H1 (cell line): ENCODE measurements at regions not wholly inside any gene's neighbourhood (a gene's known extent, or its start where the extent isn't known, plus 50 kb on each side); places are given as distances from the start of the nearest gene placed in this dataset.

Experiments
- CTCF ChIA-PET: fragments of 300-600 bp; sonication (Branson Sonifier 250); formaldehyde crosslinking; loops from one replicate; lab custom pipeline; 2021; ENCODE audit not compliant: partially characterized antibody; lab: Charles Lee
- POLR2A ChIA-PET: fragments of 300-600 bp; sonication (Branson Sonifier 250); formaldehyde crosslinking; loops from one replicate; lab custom pipeline; 2021; ENCODE audit warnings: inconsistent platforms; ENCODE audit not compliant: partially characterized antibody; lab: Charles Lee
- DNase-seq, 2 experiments: peaks; one replicate each; pipeline versions ENCODE4 v3.0.0 to v3.0.0-alpha.2; 2010 to 2022; ENCODE audit warnings: low spot score in 2 of 2, low read depth in 1 of 2, mixed read lengths in 1 of 2
- FAIRE-seq: peaks from 2 replicates; lab custom pipeline; 2011; peaks lifted over from hg19 to GRCh38; lab: Jason Lieb, UNC
- H2AFZ ChIP-seq: 2 replicates; pipeline ENCODE4 v1.8.1; 2012; ENCODE audit warnings: low read length, inconsistent platforms
- H2AK5ac ChIP-seq: 2 replicates; pipeline ENCODE4 v1.6.1; 2013; ENCODE audit warnings: low read depth, low read length
- H2BK120ac ChIP-seq: replicated peaks from 2 replicates; pipeline ENCODE3; 2013; ENCODE audit warnings: low read depth, low read length, inconsistent platforms
- H2BK12ac ChIP-seq: 2 replicates; pipeline ENCODE4 v1.6.1; 2013; ENCODE audit warnings: low read depth, low read length
- H2BK15ac ChIP-seq: 2 replicates; pipeline ENCODE4 v1.6.1; 2013; ENCODE audit warnings: low read length
- H2BK20ac ChIP-seq: 2 replicates; pipeline ENCODE4 v1.6.1; 2013; ENCODE audit warnings: low read length
- H2BK5ac ChIP-seq: 2 replicates; pipeline ENCODE4 v1.6.1; 2013; ENCODE audit warnings: low read depth, low read length
- H3K14ac ChIP-seq: 2 replicates; pipeline ENCODE4 v1.6.1; 2013; ENCODE audit warnings: inconsistent platforms; ENCODE audit not compliant: insufficient read length
- H3K18ac ChIP-seq: 2 replicates; pipeline ENCODE4 v1.6.1; 2013; ENCODE audit warnings: low read length; ENCODE audit errors: extremely low read depth
- H3K23ac ChIP-seq: 2 replicates; pipeline ENCODE4 v1.6.1; 2013; ENCODE audit warnings: inconsistent platforms; ENCODE audit not compliant: insufficient read length
- H3K23me2 ChIP-seq: 2 replicates; pipeline ENCODE4 v1.6.1; 2013; ENCODE audit warnings: low read depth, low read length
- H3K27ac ChIP-seq: 2 replicates; pipeline ENCODE4 v1.6.1; 2011; ENCODE audit warnings: low read depth, low read length, inconsistent platforms
- H3K27me3 ChIP-seq, 4 experiments: replicated peaks in 1 of 4; 1 replicate in 1 of 4; 2 replicates in 3 of 4; pipeline versions ENCODE4 v1.6.1 to v1.8.1; 2011 to 2013; ENCODE audit warnings: low read length in 3 of 4, mild to moderate bottlenecking in 3 of 4, inconsistent platforms in 2 of 4, mixed read lengths in 2 of 4, moderate library complexity in 1 of 4; ENCODE audit not compliant: control insufficient read depth in 3 of 4, insufficient read depth in 3 of 4; ENCODE audit errors: extremely low read depth in 1 of 4
- H3K36me3 ChIP-seq, 4 experiments: 2 replicates each; pipeline versions ENCODE4 v1.6.1 to v1.8.1; 2011 to 2013; ENCODE audit warnings: mild to moderate bottlenecking in 4 of 4, low read length in 3 of 4, moderate library complexity in 2 of 4, control low read depth in 1 of 4, inconsistent platforms in 1 of 4; ENCODE audit not compliant: insufficient read depth in 4 of 4, control insufficient read depth in 2 of 4
- H3K4ac ChIP-seq: replicated peaks from 2 replicates; pipeline ENCODE3; 2013; ENCODE audit warnings: low read length, low read depth, mixed read lengths, inconsistent platforms; ENCODE audit not compliant: insufficient read length
- H3K4me1 ChIP-seq, 4 experiments: replicated peaks in 1 of 4; 1 replicate in 1 of 4; 2 replicates in 3 of 4; pipeline versions ENCODE4 v1.6.1 to v1.8.1; 2011 to 2013; ENCODE audit warnings: low read length in 3 of 4, inconsistent platforms in 2 of 4, mixed read lengths in 1 of 4; ENCODE audit not compliant: insufficient read depth in 4 of 4, control insufficient read depth in 3 of 4
- H3K4me2 ChIP-seq, 2 experiments: 2 replicates each; pipeline versions ENCODE4 v1.6.1 to v1.8.1; 2011 to 2013; ENCODE audit warnings: low read depth in 2 of 2, low read length in 2 of 2, control low read depth in 1 of 2, inconsistent platforms in 1 of 2, mild to moderate bottlenecking in 1 of 2; ENCODE audit not compliant: insufficient read depth in 1 of 2
- H3K4me3 ChIP-seq, 4 experiments: fragments of 200-600, 300-600 bp in 1 of 4; sonication (generic), shearing (Covaris generic), sonication (Bioruptor Twin) in 1 of 4; 2 replicates each; pipeline versions ENCODE4 v1.5.1 to v1.8.1; 2011 to 2016; ENCODE audit warnings: low read length in 4 of 4, low read depth in 3 of 4, control low read depth in 2 of 4, inconsistent platforms in 2 of 4, mild to moderate bottlenecking in 2 of 4, mixed read lengths in 1 of 4, moderate library complexity in 1 of 4; ENCODE audit not compliant: insufficient read depth in 2 of 4; ENCODE audit errors: extremely low read depth in 1 of 4
- H3K56ac ChIP-seq: replicated peaks from 2 replicates; pipeline ENCODE3; 2013; ENCODE audit warnings: low read depth, mild to moderate bottlenecking, mixed read lengths, low read length, inconsistent platforms; ENCODE audit not compliant: insufficient read length
- H3K79me1 ChIP-seq: 2 replicates; pipeline ENCODE4 v1.6.1; 2013; ENCODE audit warnings: low read depth, low read length, control low read depth
- H3K79me2 ChIP-seq, 2 experiments: 2 replicates each; pipeline versions ENCODE4 v1.6.1 to v1.8.1; 2012 to 2013; ENCODE audit warnings: low read length in 2 of 2, mild to moderate bottlenecking in 2 of 2, inconsistent platforms in 1 of 2; ENCODE audit not compliant: insufficient read depth in 2 of 2, control insufficient read depth in 1 of 2
- H3K9ac ChIP-seq, 4 experiments: replicated peaks in 1 of 4; 1 replicate in 1 of 4; 2 replicates in 3 of 4; pipeline versions ENCODE4 v1.6.1 to v1.8.1; 2011 to 2013; ENCODE audit warnings: low read depth in 3 of 4, low read length in 3 of 4, control low read depth in 2 of 4, mild to moderate bottlenecking in 2 of 4, moderate library complexity in 2 of 4, inconsistent platforms in 1 of 4; ENCODE audit errors: extremely low read depth in 1 of 4
- H3K9me3 ChIP-seq, 2 experiments: 2 replicates each; pipeline versions ENCODE4 v1.6.1 to v1.8.1; 2012 to 2013; ENCODE audit warnings: mild to moderate bottlenecking in 2 of 2, moderate library complexity in 2 of 2, control low read depth in 1 of 2, inconsistent platforms in 1 of 2, low read depth in 1 of 2, low read length in 1 of 2, mixed read lengths in 1 of 2; ENCODE audit not compliant: insufficient read depth in 2 of 2
- H4K20me1 ChIP-seq, 2 experiments: replicated peaks in 1 of 2; 2 replicates each; pipeline versions ENCODE3 to v1.8.1; 2011 to 2013; ENCODE audit warnings: inconsistent platforms in 2 of 2, low read length in 2 of 2, mild to moderate bottlenecking in 1 of 2; ENCODE audit not compliant: insufficient read depth in 2 of 2, control insufficient read depth in 1 of 2
- H4K5ac ChIP-seq: 2 replicates; pipeline ENCODE4 v1.6.1; 2013; ENCODE audit warnings: low read length, low read depth, mixed read lengths, inconsistent platforms; ENCODE audit not compliant: insufficient read length
- H4K8ac ChIP-seq: 2 replicates; pipeline ENCODE4 v1.8.0; 2013; ENCODE audit warnings: mild to moderate bottlenecking, moderate library complexity, low read length, inconsistent platforms; ENCODE audit not compliant: insufficient read depth; ENCODE audit errors: extremely low read depth
- H4K91ac ChIP-seq: replicated peaks from 2 replicates; pipeline ENCODE3; 2013; ENCODE audit warnings: low read length, mixed read lengths, inconsistent platforms; ENCODE audit not compliant: insufficient read length
- BACH1 ChIP-seq: IDR thresholded peaks from 2 replicates; pipeline ENCODE4 v1.6.1; 2012; ENCODE audit warnings: low read length, improper control_type of control experiment
- CHD1 ChIP-seq: IDR thresholded peaks from 2 replicates; pipeline ENCODE4 v1.6.1; 2012; ENCODE audit warnings: low read depth, low read length, improper control_type of control experiment
- CREB1 ChIP-seq: IDR thresholded peaks from 2 replicates; pipeline ENCODE4 v1.6.1; 2012; ENCODE audit warnings: inconsistent platforms
- SIN3A ChIP-seq, 2 experiments: IDR thresholded peaks in 1 of 2; conservative IDR thresholded peaks in 1 of 2; 2 replicates each; pipeline ENCODE4 v1.6.1; 2011 to 2012; ENCODE audit warnings: low read length in 2 of 2, improper control_type of control experiment in 1 of 2, low read depth in 1 of 2, mild to moderate bottlenecking in 1 of 2
- SIX5 ChIP-seq: IDR thresholded peaks from 2 replicates; pipeline ENCODE4 v1.6.1; 2011; ENCODE audit warnings: mild to moderate bottlenecking, low read depth, low read length
- SP2 ChIP-seq: IDR thresholded peaks from 2 replicates; pipeline ENCODE4 v1.6.1; 2012; ENCODE audit warnings: mild to moderate bottlenecking, low read length, inconsistent platforms
- SP4 ChIP-seq: IDR thresholded peaks from 2 replicates; pipeline ENCODE4 v1.6.1; 2012; ENCODE audit warnings: low read length, inconsistent platforms
- WGBS, 2 experiments: shearing (Covaris generic) in 1 of 2; methylation state at CpG; one replicate each; pipeline versions ENCODE4 v1.1.6 to v1.1.7; 2013 to 2015; ENCODE audit warnings: low lambda C conversion rate in 2 of 2, mixed read lengths in 2 of 2, inconsistent platforms in 1 of 2, low coverage in 1 of 2, missing lambda C conversion rate in 1 of 2; ENCODE audit not compliant: insufficient replicate concordance in 2 of 2, insufficient coverage in 1 of 2, insufficient read length in 1 of 2; ENCODE audit errors: extremely low coverage in 1 of 2, missing lambda C conversion rate in 1 of 2; 5-methylcytosine and 5-hydroxymethylcytosine counted together

DNA sequence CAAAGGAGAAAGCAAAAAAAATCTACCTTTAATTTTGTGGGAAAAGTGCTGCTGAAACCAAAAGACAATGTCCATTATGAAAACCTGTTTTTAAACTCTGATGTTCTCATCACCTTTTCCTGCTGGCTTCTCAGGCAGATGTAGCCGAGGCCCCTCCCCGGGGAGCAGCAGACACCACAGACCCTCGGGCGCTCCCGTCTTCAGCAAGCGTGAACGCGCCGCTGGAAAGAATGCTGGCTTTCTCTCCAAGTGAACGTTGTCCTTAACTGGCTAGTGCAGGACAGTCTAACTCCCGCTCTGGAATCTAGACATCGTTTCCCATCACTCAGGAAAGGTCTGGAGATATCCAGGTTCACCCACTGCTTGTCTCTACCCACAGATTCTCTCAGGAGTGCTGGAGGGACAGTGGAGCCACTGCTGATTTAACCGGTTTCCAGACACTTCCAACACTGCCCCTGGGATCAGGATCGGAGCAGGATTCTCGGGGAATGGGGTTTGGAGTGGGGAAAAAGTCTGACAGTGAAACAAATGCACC, 211.2 kb downstream of the RBFOX3 start:
- Histone ChIP-seq H3K4me2 (no peak overlapping the region; a peak in 1 of 4 replicates), H3K14ac (no peak overlapping the region), H2BK15ac (no peak overlapping the region), H2BK5ac (no peak overlapping the region), H3K9ac (no peak overlapping the region), H3K4ac (no peak overlapping the region), H3K23ac (no peak overlapping the region), H2AFZ (no peak overlapping the region), H3K4me3 (no peak overlapping the region), H3K79me2 (no peaks in the 10 kb centered on the region), H3K79me1 (no peaks in the 10 kb centered on the region), H2BK20ac (no peak overlapping the region), H3K23me2 (peaks cover 4% of the 10 kb centered on the region; the same call in 1 of the 2 replicates), H3K18ac (no peak overlapping the region), H2AK5ac (no peak overlapping the region), H2BK12ac (no peak overlapping the region), H4K20me1 (no peaks in the 10 kb centered on the region), H3K9me3 (no peaks in the 10 kb centered on the region), H3K4me1 (peaks cover 0 to 8% (median 5%) of the 10 kb centered on the region in 4 experiments; a peak in 6 of 7 replicates), H4K91ac (no peak overlapping the region), H3K27ac (no peak overlapping the region), H3K36me3 (no peaks in the 10 kb centered on the region), H4K8ac (no peak overlapping the region), H4K5ac (no peak overlapping the region), H3K27me3 (peaks cover 0 to 26% (median 15%) of the 10 kb centered on the region in 4 experiments; a peak in 6 of 7 replicates), H2BK120ac (no peak overlapping the region), H3K56ac (no peak overlapping the region)
- POLR2A ChIA-PET = no interaction called here
- 90% methylated on average over 15 of the region's 15 CpGs; no CpG with 5 or more reads in 1 of the 2 experiments for WGBS, 2 experiments
- no peak for TF ChIP-seq CREB1
- no peak for TF ChIP-seq SIX5
- TF ChIP-seq SP2 = no peak
- TF ChIP-seq SP4 = no peak
- no peak for TF ChIP-seq SIN3A (conservative IDR thresholded peaks at IDR 0.05 in 1 of 2, IDR thresholded peaks at IDR 0.05 in 1 of 2; ENCODE audit: low read depth in 1 of 2, low read length in 2 of 2)
- TF ChIP-seq BACH1 = no peak
- TF ChIP-seq CHD1 = no peak
- no peak for DNase-seq
- FAIRE-seq = no peak
- CTCF ChIA-PET = interaction anchor here (1.6 to 4.0 kb wide), 5 partner anchors 7 to 354 kb away, joined by 3 to 44 read pairs (median 9); no protein-coding TSS in a partner anchor
